Heart right ventricle (tissue), 16 donors: ENCODE measurements at regions not wholly inside any gene's neighbourhood (a gene's known extent, or its start where the extent isn't known, plus 50 kb on each side); places are given as distances from the start of the nearest gene placed in this dataset.

ENCODE experiments used
- ATAC-seq, 8 donors: fragments of 200-7000 bp; cut with Tn5 transposase; one replicate each; pipeline ENCODE4 v1.9.1; 2020; ENCODE audit warnings: mild to moderate bottlenecking in 8 of 8, moderate library complexity in 8 of 8, moderate number of reproducible peaks in 1 of 8
- DNase-seq, 2 donors: peaks; one replicate each; pipeline ENCODE4 v3.0.0-alpha.2; 2020
- H3K27ac ChIP-seq, 10 donors: fragments of 200-600 bp; sonication (generic) in 2 of 10; one replicate each; pipeline versions ENCODE4 v1.5.0 to v1.8.0; 2020 to 2022; ENCODE audit warnings: mild to moderate bottlenecking in 3 of 10
- H3K27me3 ChIP-seq, 7 donors: fragments of 200-600 bp; one replicate each; pipeline ENCODE4 v1.8.0; 2021 to 2022; ENCODE audit warnings: mild to moderate bottlenecking in 2 of 7
- H3K36me3 ChIP-seq, 9 donors: fragments of 200-600 bp; sonication (generic) in 1 of 9; one replicate each; pipeline versions ENCODE4 v1.5.0 to v1.8.0; 2020 to 2022; ENCODE audit warnings: mild to moderate bottlenecking in 2 of 9
- H3K4me1 ChIP-seq, 9 donors: fragments of 200-600 bp; sonication (generic) in 1 of 9; one replicate each; pipeline versions ENCODE4 v1.5.0 to v1.8.0; 2020 to 2022; ENCODE audit warnings: mild to moderate bottlenecking in 4 of 9
- H3K4me3 ChIP-seq, 10 donors: fragments of 200-600 bp; sonication (generic) in 2 of 10; one replicate each; pipeline versions ENCODE4 v1.5.0 to v1.8.0; 2020 to 2022; ENCODE audit warnings: mild to moderate bottlenecking in 7 of 10, moderate library complexity in 2 of 10
- H3K9me3 ChIP-seq, 11 donors: fragments of 200-600 bp in 10 of 11; sonication (generic) in 2 of 11; one replicate each; pipeline versions ENCODE4 v1.5.0 to v1.8.0; 2013 to 2022; ENCODE audit warnings: mild to moderate bottlenecking in 2 of 11, control low read depth in 1 of 11, moderate library complexity in 1 of 11
- CTCF ChIP-seq, 9 donors: fragments of 200-600 bp; sonication (generic) in 2 of 9; IDR thresholded peaks; one replicate each; pipeline versions ENCODE4 v1.5.0 to v1.8.0; 2021 to 2022; ENCODE audit warnings: antibody characterized with exemption in 9 of 9, mild to moderate bottlenecking in 5 of 9, moderate library complexity in 1 of 9
- WGBS, 2 donors: extraction: QIAGEN DNeasy Blood & Tissue Kit; methylation state at CpG; one replicate each; pipeline ENCODE4 v1.1.7; 2013; ENCODE audit warnings: inconsistent platforms in 1 of 2; 5-methylcytosine and 5-hydroxymethylcytosine counted together
- intact Hi-C, 10 donors: fragments of 100-400 bp; cut with DNase I; formaldehyde crosslinking; loops; one replicate each; pipeline versions ENCODE4 v1.11.1 to v1.14.2; 2022
- donor health status: Arrhythmogenic right ventricular cardiomyopathy.
- donor health status: ischemic (EF 13 %, LVEDD 7.1; RV severe dilation, severe dysfunction).
- donor health status: healthy with polysubstance abuse.
- donor health status: DM: no; HTN: yes; CAD: no.
- donor health status: DM: no; HTN: no; CAD: no.
- donor health status: ischemic (EF 25% LVEDD 6.9; RV normal size, moderate dysfunction).
- donor health status: ischemic (EF 25% LVEDD 5.7; RV mildly dilated, moderate dysfunction).
- donor health status: healthy.
- donor health status: DM: yes; HTN: yes; CAD: no.
- donor health status: Ischemic cardiomyopathy.
- donor health status: ischemic (EF 35%, LVEDD 5.7; RV mildly dilated, moderate dysfunction).
- donor health status: nonischemic (EF 11% LVEDD 7.7; RV severe dilation, severe dysfunction).
- donor health status: DM: yes; HTN: yes; CAD: no.
- donor health status: PGD.
- donor health status: ischemic (EF 29% LVEDD 5.4; RV normal size, mild dysfunction).
- donor health status: nonischemic (EF 23%, LVEDD 6.1; RV moderate dilation, normal function).

GRCh38 chr5:10009802-10010201 lies 239.9 kb downstream of the ATPSCKMT start:
- H3K4me3 ChIP-seq: no peak overlapping the region
- H3K27ac ChIP-seq: no peak overlapping the region
- H3K36me3 ChIP-seq: no peaks in the 10 kb centered on the region
- ATAC-seq (no peak), DNase-seq (no peak)
- H3K27me3 ChIP-seq: no peaks in the 10 kb centered on the region
- H3K4me1 ChIP-seq: no peaks in the 10 kb centered on the region
- peaks cover 0 to 18% (median 0%) of the 10 kb centered on the region in 11 donors for H3K9me3 ChIP-seq
- intact Hi-C loops: no loop called here
- WGBS, 2 donors: 33 to 48% methylated on average over 1 of the region's 1 CpG
- no peak for TF ChIP-seq CTCF (IDR thresholded peaks at IDR 0.05)

GRCh38 chr5:9987101-9987500 lies 262.6 kb downstream of the ATPSCKMT start:
- no peak for DNase-seq
- H3K27ac ChIP-seq: no peak overlapping the region
- H3K36me3 ChIP-seq: no peaks in the 10 kb centered on the region
- no peaks in the 10 kb centered on the region for H3K27me3 ChIP-seq
- peaks cover 0 to 14% (median 0%) of the 10 kb centered on the region in 11 donors for H3K9me3 ChIP-seq
- intact Hi-C loops: no loop called here
- no peak for TF ChIP-seq CTCF (IDR thresholded peaks at IDR 0.05)
- no peaks in the 10 kb centered on the region for H3K4me1 ChIP-seq
- no peak overlapping the region for H3K4me3 ChIP-seq
- 41 to 87% methylated on average over 4 of the region's 4 CpGs for WGBS, 2 donors
- no peak for ATAC-seq

- Histone ChIP-seq H3K9me3 (no peaks in the 10 kb centered on the region), H3K27ac (no peak overlapping the region), H3K4me3 (no peak overlapping the region), H3K4me1 (no peaks in the 10 kb centered on the region), H3K27me3 (no peaks in the 10 kb centered on the region), H3K36me3 (no peaks in the 10 kb centered on the region)
- TF ChIP-seq CTCF (IDR thresholded peaks at IDR 0.05): no peak
- ATAC-seq (no peak), DNase-seq (no peak)
- intact Hi-C loops: no loop called here
- WGBS, 2 donors: 55 to 62% methylated on average over 2 of the region's 2 CpGs
These were observed 272.6 kb downstream of the ATPSCKMT start for GRCh38 chr5:9977070-9977469.

GRCh38 chr5:9976621-9977020 lies 273.1 kb downstream of the ATPSCKMT start:
- DNase-seq (no peak), ATAC-seq (no peak)
- intact Hi-C loops: no loop called here
- H3K9me3 ChIP-seq: no peaks in the 10 kb centered on the region
- no peak overlapping the region for H3K4me3 ChIP-seq
- no peaks in the 10 kb centered on the region for H3K27me3 ChIP-seq
- no peak for TF ChIP-seq CTCF (IDR thresholded peaks at IDR 0.05)
- no peak overlapping the region for H3K27ac ChIP-seq
- no peaks in the 10 kb centered on the region for H3K4me1 ChIP-seq
- no peaks in the 10 kb centered on the region for H3K36me3 ChIP-seq
- 82 to 85% methylated on average over 3 of the region's 3 CpGs for WGBS, 2 donors

- H3K4me3 ChIP-seq: no peak overlapping the region
- intact Hi-C loops: no loop called here
- H3K27ac ChIP-seq: no peak overlapping the region
- DNase-seq (no peak), ATAC-seq (no peak)
- H3K36me3 ChIP-seq: no peaks in the 10 kb centered on the region
- peaks cover 0 to 29% (median 15%) of the 10 kb centered on the region in 11 donors for H3K9me3 ChIP-seq
- no peaks in the 10 kb centered on the region for H3K27me3 ChIP-seq
- no peak for TF ChIP-seq CTCF (IDR thresholded peaks at IDR 0.05)
- WGBS, 2 donors: 86% methylated on average over 3 of the region's 3 CpGs
- no peaks in the 10 kb centered on the region for H3K4me1 ChIP-seq
These were observed 277.6 kb downstream of the ATPSCKMT start for GRCh38 chr5:9972059-9972458.
